GM12874 (cell line): ENCODE measurements at regions not wholly inside any gene's neighbourhood (a gene's known extent, or its start where the extent isn't known, plus 50 kb on each side); places are given as distances from the start of the nearest gene placed in this dataset.

Experiments
- TF ChIP-seq, protein P1 (sequence below): IDR thresholded peaks from 2 replicates; pipeline ENCODE4 v1.5.1; 2011; ENCODE audit warnings: low read depth, mild to moderate bottlenecking, control low read depth, low read length, moderate library complexity; ENCODE audit not compliant: insufficient read depth

DNA sequence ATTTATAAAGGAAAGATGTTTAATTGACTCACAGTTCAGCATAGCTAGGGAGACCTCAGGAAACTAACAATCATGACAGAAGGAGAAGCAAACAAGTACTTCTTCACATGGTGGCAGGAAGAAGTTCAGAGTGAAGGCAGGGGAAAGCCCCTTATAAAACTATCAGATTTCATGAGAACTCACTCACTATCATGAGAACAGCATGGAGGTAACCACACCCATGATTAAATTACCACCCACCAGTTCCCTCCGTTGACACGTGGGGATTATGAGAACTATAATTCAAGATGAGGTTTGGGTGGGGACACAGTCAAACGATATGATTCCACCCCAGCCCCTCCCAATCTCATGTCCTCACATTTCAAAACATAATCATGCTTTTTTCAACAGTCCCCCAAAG, 124.2 kb upstream of the PCGF5 start:
- TF ChIP-seq, protein P1, sequence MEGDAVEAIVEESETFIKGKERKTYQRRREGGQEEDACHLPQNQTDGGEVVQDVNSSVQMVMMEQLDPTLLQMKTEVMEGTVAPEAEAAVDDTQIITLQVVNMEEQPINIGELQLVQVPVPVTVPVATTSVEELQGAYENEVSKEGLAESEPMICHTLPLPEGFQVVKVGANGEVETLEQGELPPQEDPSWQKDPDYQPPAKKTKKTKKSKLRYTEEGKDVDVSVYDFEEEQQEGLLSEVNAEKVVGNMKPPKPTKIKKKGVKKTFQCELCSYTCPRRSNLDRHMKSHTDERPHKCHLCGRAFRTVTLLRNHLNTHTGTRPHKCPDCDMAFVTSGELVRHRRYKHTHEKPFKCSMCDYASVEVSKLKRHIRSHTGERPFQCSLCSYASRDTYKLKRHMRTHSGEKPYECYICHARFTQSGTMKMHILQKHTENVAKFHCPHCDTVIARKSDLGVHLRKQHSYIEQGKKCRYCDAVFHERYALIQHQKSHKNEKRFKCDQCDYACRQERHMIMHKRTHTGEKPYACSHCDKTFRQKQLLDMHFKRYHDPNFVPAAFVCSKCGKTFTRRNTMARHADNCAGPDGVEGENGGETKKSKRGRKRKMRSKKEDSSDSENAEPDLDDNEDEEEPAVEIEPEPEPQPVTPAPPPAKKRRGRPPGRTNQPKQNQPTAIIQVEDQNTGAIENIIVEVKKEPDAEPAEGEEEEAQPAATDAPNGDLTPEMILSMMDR = no peak

DNA sequence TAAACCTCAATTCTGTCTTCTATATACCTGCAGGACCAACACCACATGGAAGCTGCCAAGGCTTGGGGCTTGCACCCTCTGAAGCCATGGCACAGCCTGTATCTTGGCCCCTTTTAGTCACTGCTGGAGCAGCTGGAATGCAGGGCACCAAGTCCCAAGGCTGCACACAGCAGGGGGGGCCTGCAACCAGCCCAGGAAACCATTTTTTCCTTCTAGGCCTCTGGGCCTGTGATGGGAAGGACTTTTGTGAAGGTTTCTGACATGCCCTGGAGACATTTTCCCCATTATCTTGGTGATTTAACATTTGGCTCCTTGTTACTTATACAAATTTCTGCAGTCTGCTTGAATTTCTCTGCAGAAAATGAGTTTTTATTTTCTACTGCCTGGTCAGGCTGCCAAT, 123.2 kb upstream of the PCGF5 start:
- TF ChIP-seq, protein P1 = no peak

DNA sequence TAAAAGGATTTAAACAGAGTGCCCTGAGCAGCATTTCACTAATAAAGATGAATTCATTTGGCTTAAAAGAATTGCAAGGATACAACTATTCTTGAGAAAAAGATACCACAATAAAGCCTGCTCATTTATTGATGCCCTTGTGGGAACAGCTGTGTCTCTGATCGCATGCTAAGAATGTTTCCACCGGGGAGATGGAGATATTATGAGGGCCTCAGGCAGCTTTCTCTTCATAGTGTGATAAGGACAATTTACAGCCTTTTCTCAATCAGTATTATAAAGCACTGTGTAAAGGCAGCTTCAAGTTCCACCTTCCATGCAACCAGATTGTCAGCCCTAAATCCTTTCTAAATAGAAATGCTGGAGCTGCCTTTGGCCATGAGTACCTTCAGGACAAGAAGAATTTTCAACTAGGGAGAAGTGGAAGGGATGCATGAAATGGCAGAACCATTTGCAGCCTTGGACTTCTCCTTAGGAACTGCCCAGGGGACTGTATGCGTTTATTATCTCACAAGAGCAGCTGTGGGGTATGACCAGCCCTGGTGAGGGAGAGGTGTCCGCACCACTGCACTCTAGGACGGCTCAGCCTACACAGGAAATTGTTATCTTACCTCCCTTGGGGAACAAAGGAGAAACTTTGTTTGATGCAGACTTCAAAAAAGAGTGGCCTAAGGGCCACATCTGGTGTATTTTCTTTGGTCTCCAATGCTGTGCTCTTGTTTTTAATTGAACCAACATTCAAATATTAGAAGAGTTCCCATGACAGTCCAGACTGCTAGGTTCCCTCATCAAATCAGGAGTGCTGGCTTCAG, 116.9 kb upstream of the PCGF5 start:
- TF ChIP-seq, protein P1 = no peak

DNA sequence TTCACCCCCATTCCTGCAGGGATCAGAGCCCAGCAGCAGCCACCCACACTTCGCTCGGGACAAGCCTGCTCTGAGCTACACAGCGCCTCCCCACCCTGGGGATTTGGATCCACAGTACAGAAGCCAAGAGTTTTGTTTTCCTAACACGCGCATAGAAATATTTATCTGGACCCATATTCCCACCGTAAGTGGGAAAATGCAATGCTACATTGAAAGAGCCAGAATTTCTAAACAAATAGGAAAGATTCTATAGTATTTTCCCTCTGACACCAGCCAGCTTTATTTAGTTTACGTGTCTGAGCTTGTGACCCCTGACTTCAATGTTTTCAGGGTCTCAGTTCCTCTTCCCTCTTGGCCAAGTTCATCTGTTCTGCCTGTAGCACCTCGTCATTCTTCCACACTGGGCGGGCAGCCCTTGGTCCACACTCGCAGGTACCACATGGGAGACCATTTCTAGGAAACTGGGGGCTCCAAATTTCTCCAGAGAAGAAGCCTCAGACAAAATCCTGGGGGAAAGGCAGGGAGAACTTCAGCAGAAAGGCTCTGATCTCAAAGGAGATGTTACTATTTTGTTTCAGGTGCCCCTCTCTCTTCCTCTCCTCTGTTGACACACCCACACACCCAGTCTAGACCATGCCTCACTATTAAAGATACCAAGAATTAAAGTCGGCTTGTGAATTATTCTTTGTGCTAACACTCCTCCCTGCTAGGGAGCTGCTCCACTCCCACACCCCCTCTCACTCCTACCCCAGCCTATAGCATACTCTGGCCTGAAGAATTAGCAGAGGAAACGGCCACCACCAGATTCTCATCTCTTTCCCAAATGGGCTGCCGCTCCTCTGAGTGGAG, 116.0 kb upstream of the PCGF5 start:
- TF ChIP-seq, protein P1 = no peak

DNA sequence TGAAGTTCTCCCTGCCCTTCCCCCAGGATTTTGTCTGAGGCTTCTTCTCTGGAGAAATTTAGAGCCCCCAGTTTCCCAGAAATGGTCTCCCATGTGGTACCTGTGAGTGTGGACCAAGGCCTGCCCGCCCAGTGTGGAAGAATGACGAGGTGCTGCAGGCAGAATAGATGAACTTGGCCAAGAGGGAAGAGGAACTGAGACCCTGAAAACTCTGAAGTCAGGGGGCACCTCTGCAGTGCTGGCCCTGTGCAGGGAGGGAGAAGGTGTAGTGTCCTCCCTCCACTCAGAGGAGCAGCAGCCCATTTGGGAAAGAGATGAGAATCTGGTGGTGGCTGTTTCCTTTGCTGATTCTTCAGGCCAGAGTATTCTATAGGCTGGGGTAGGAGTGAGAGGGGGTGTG, 115.2 kb upstream of the PCGF5 start:
- TF ChIP-seq, protein P1 = no peak

DNA sequence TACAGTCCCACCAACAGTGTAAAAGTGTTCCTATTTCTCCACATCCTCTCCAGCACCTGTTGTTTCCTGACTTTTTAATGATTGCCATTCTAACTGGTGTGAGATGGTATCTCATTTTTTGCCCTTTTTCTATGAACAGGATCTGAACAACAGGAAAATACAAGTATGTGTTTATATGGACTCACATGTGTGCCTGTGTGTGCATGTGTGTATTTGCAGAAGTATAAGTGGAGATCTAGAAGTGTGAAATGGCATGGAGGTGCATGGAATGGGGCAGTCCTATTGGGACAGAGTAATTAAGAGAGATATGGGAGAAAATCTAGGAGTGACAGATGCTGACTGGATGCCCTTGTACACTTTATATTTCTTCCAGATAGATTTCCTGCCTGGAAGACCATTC, 111.6 kb upstream of the PCGF5 start:
- TF ChIP-seq, protein P1 = no peak

DNA sequence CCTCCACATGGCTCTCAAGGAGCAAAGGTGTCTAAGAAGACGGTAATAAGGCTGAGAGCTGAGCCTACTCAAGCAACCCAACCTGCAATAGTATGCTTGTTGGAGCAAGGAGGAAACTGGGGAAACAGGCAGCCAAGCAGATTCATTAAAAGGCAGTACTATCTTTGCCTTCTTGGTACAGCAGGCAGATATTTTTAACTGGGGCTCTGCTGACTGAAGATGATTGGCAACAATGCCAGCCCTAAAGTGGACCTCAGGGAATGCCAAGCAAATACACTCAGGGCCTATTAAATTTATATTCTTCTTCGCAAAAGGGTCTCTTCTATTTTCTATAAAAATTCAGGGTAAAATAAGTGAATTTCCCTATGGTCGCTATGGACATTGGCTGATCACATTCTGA, 109.4 kb upstream of the PCGF5 start:
- TF ChIP-seq, protein P1 = no peak
